Caco-2 (cell line): ENCODE measurements at regions not wholly inside any gene's neighbourhood (a gene's known extent, or its start where the extent isn't known, plus 50 kb on each side); places are given as distances from the start of the nearest gene placed in this dataset.
A peak's percentile ranks its signal among the peaks of the same experiment; 100 is the strongest.

ENCODE experiments used
- BruUV-seq: library from RNA; stranded (reverse); fragments of 400-500 nt; replicated peaks from 2 replicates; lab custom pipeline; 2021; lab: Mats Ljungman, UMichigan
- CTCF ChIA-PET: fragments of 300-600 bp; sonication (Branson Sonifier 250); formaldehyde crosslinking; loops from one replicate; lab custom pipeline; 2022; ENCODE audit warnings: antibody characterized with exemption; lab: Charles Lee
- POLR2A ChIA-PET: fragments of 300-600 bp; sonication (Branson Sonifier 250); formaldehyde crosslinking; loops from one replicate; lab custom pipeline; 2022; ENCODE audit warnings: antibody characterized with exemption; lab: Charles Lee
- DNase-seq, 2 experiments: peaks; one replicate each; pipeline versions ENCODE4 v3.0.0 to v3.0.0-alpha.2; 2020 to 2022
- H3K27me3 ChIP-seq: replicated peaks from 2 replicates; pipeline ENCODE4 v1.6.0; 2011; ENCODE audit warnings: low read length; ENCODE audit not compliant: control insufficient read depth, insufficient read depth
- H3K36me3 ChIP-seq: 2 replicates; pipeline ENCODE4 v1.5.1; 2011; ENCODE audit warnings: low read length; ENCODE audit not compliant: control insufficient read depth, insufficient read depth
- H3K4me1 ChIP-seq: fragments of 250-450 bp; sonication (Bioruptor Pico); 2 replicates; pipeline ENCODE4 v1.5.1; 2020; ENCODE audit warnings: mild to moderate bottlenecking
- H3K4me3 ChIP-seq: 2 replicates; pipeline ENCODE4 v1.5.1; 2011; ENCODE audit warnings: low read depth, mild to moderate bottlenecking, control low read depth, low read length
- H3K9me3 ChIP-seq: fragments of 250-450 bp; sonication (Bioruptor Pico); 2 replicates; pipeline ENCODE4 v1.5.1; 2020; ENCODE audit warnings: mild to moderate bottlenecking, moderate library complexity
- H3K27ac Mint-ChIP-seq: one replicate; pipeline ENCODE4 v1.8.0; 2022; ENCODE audit warnings: mixed read lengths; ENCODE audit not compliant: unreplicated experiment
- H3K27me3 Mint-ChIP-seq: one replicate; pipeline ENCODE4 v1.8.0; 2022; ENCODE audit warnings: mixed read lengths; ENCODE audit not compliant: insufficient read depth, unreplicated experiment
- H3K36me3 Mint-ChIP-seq: one replicate; pipeline ENCODE4 v1.8.0; 2022; ENCODE audit warnings: mild to moderate bottlenecking, mixed read lengths; ENCODE audit not compliant: insufficient read depth, unreplicated experiment
- H3K4me1 Mint-ChIP-seq: one replicate; pipeline ENCODE4 v1.8.0; 2022; ENCODE audit warnings: low read depth, mixed read lengths; ENCODE audit not compliant: unreplicated experiment
- H3K4me3 Mint-ChIP-seq: one replicate; pipeline ENCODE4 v1.8.0; 2022; ENCODE audit warnings: mild to moderate bottlenecking, moderate library complexity, mixed read lengths; ENCODE audit not compliant: unreplicated experiment
- H3K9me3 Mint-ChIP-seq: one replicate; pipeline ENCODE4 v1.8.0; 2022; ENCODE audit warnings: mixed read lengths; ENCODE audit not compliant: unreplicated experiment
- CTCF ChIP-seq, 2 experiments: fragments of 200-600 bp in 1 of 2; IDR thresholded peaks; 1 replicate in 1 of 2; 2 replicates in 1 of 2; pipeline versions ENCODE4 v1.5.1 to v1.8.0; 2011 to 2022; ENCODE audit warnings: antibody characterized with exemption in 1 of 2, control low read depth in 1 of 2, inconsistent platforms in 1 of 2, low read depth in 1 of 2, low read length in 1 of 2, mild to moderate bottlenecking in 1 of 2, moderate library complexity in 1 of 2; ENCODE audit not compliant: insufficient read depth in 1 of 2, severe bottlenecking in 1 of 2, unreplicated experiment in 1 of 2
- intact Hi-C: fragments of 100-400 bp; cut with micrococcal nuclease; formaldehyde crosslinking; loops from one replicate; pipeline ENCODE4 v1.10.0; 2022; ENCODE audit not compliant: unreplicated experiment

GRCh38 chr12:62005615-62006014 is 254.6 kb upstream of the USP15 start:
- Mint-ChIP-seq H3K36me3 (no peaks in the 10 kb centered on the region), H3K9me3 (no peaks in the 10 kb centered on the region), H3K27me3 (peaks cover 5% of the 10 kb centered on the region), H3K4me3 (no peak overlapping the region), H3K4me1 (no peaks in the 10 kb centered on the region), H3K27ac (no peak overlapping the region)
- ChIA-PET CTCF (no interaction called here), POLR2A (no interaction called here)
- no TSS peak for BruUV-seq
- DNase-seq = no peak
- intact Hi-C loops = loop anchor here (1.0 kb wide), 1 partner anchor 187 kb away; a partner anchor contains a TSS
- H3K27me3 ChIP-seq = no peaks in the 10 kb centered on the region
- H3K36me3 ChIP-seq = no peaks in the 10 kb centered on the region
- no peak overlapping the region for H3K4me3 ChIP-seq
- no peak for TF ChIP-seq CTCF (IDR thresholded peaks at IDR 0.05; ENCODE audit: insufficient read depth in 1 of 2, low read depth in 1 of 2, low read length in 1 of 2, severe bottlenecking in 1 of 2, unreplicated experiment in 1 of 2)
- H3K9me3 ChIP-seq = no peaks in the 10 kb centered on the region
- 0 out of 2 replicates have a peak, but pooled peaks cover 4% of the 10 kb centered on the region for H3K4me1 ChIP-seq

- Mint-ChIP-seq H3K9me3 (no peaks in the 10 kb centered on the region), H3K4me1 (no peaks in the 10 kb centered on the region), H3K4me3 (no peak overlapping the region), H3K36me3 (no peaks in the 10 kb centered on the region), H3K27me3 (peaks cover 5% of the 10 kb centered on the region), H3K27ac (no peak overlapping the region)
- Histone ChIP-seq H3K9me3 (no peaks in the 10 kb centered on the region), H3K36me3 (no peaks in the 10 kb centered on the region), H3K4me3 (no peak overlapping the region), H3K27me3 (no peaks in the 10 kb centered on the region), H3K4me1 (0 out of 2 replicates have a peak, but pooled peaks cover 4% of the 10 kb centered on the region)
- CTCF ChIA-PET = no interaction called here
- intact Hi-C loops = loop anchor here (1.0 kb wide), 1 partner anchor 186 kb away; a partner anchor contains a TSS
- no TSS peak for BruUV-seq
- peak in 1 of 2 experiments; percentile 37 for DNase-seq
- TF ChIP-seq CTCF (IDR thresholded peaks at IDR 0.05; ENCODE audit: insufficient read depth in 1 of 2, low read depth in 1 of 2, low read length in 1 of 2, severe bottlenecking in 1 of 2, unreplicated experiment in 1 of 2) = peak; percentile 64 to 76
- POLR2A ChIA-PET = no interaction called here
These were observed 254.0 kb upstream of the USP15 start for GRCh38 chr12:62006076-62006732.

GRCh38 chr12:62008703-62009102 is 251.5 kb upstream of the USP15 start:
- H3K27me3 ChIP-seq = no peaks in the 10 kb centered on the region
- no peak overlapping the region for H3K4me3 ChIP-seq
- intact Hi-C loops = no loop called here
- no peak for TF ChIP-seq CTCF (IDR thresholded peaks at IDR 0.05; ENCODE audit: insufficient read depth in 1 of 2, low read depth in 1 of 2, low read length in 1 of 2, severe bottlenecking in 1 of 2, unreplicated experiment in 1 of 2)
- no peaks in the 10 kb centered on the region for H3K4me1 Mint-ChIP-seq
- H3K27ac Mint-ChIP-seq = no peak overlapping the region
- no TSS peak for BruUV-seq
- H3K9me3 ChIP-seq = no peaks in the 10 kb centered on the region
- ChIA-PET POLR2A (no interaction called here), CTCF (no interaction called here)
- H3K27me3 Mint-ChIP-seq = peaks cover 5% of the 10 kb centered on the region
- no peak for DNase-seq
- no peaks in the 10 kb centered on the region for H3K36me3 ChIP-seq
- H3K9me3 Mint-ChIP-seq = no peaks in the 10 kb centered on the region
- 0 out of 2 replicates have a peak, but pooled peaks cover 4% of the 10 kb centered on the region for H3K4me1 ChIP-seq
- H3K36me3 Mint-ChIP-seq = no peaks in the 10 kb centered on the region
- H3K4me3 Mint-ChIP-seq = no peak overlapping the region
